HG03159 (cell line): ENCODE measurements at regions not wholly inside any gene's neighbourhood (a gene's known extent, or its start where the extent isn't known, plus 50 kb on each side); places are given as distances from the start of the nearest gene placed in this dataset.

ENCODE experiments used
- ATAC-seq: cut with Tn5 transposase; IDR thresholded peaks from one replicate; pipeline ENCODE4 v1.9.1; 2021; ENCODE audit warnings: mild to moderate bottlenecking, moderate library complexity; ENCODE audit not compliant: unreplicated experiment

- no peak for ATAC-seq
Measured at GRCh38 chr2:9106338-9107167, 100.1 kb upstream of the ASAP2 start.

- no peak for ATAC-seq
Measured at GRCh38 chr2:9105601-9106337, 100.8 kb upstream of the ASAP2 start.

- ATAC-seq: no peak
Measured at GRCh38 chr2:9103663-9104277, 100.3 kb upstream of the MBOAT2 start.

- ATAC-seq: no peak
Measured at GRCh38 chr2:9102861-9103662, 99.6 kb upstream of the MBOAT2 start.

- no peak for ATAC-seq
Measured at GRCh38 chr2:9101763-9102425, 98.4 kb upstream of the MBOAT2 start.

GRCh38 chr2:9100080-9100876 is 96.8 kb upstream of the MBOAT2 start:
- ATAC-seq: peak; percentile 38

- ATAC-seq: peak; percentile 80
Measured at GRCh38 chr2:9099341-9099751, 95.9 kb upstream of the MBOAT2 start.

GRCh38 chr2:9097892-9098291 is 94.4 kb upstream of the MBOAT2 start:
- no peak for ATAC-seq

GRCh38 chr2:9097239-9097638 is 93.8 kb upstream of the MBOAT2 start:
- no peak for ATAC-seq

GRCh38 chr2:9096761-9097160 is 93.3 kb upstream of the MBOAT2 start:
- no peak for ATAC-seq

GRCh38 chr2:9095690-9096089 is 92.2 kb upstream of the MBOAT2 start:
- no peak for ATAC-seq

- no peak for ATAC-seq
Measured at GRCh38 chr2:9095226-9095625, 91.7 kb upstream of the MBOAT2 start.

- ATAC-seq: no peak
Measured at GRCh38 chr2:9094117-9094516, 90.6 kb upstream of the MBOAT2 start.

GRCh38 chr2:9093324-9093723 is 89.8 kb upstream of the MBOAT2 start:
- no peak for ATAC-seq

- peak; percentile 93 for ATAC-seq
Measured at GRCh38 chr2:9092383-9093282, 89.1 kb upstream of the MBOAT2 start.

- no peak for ATAC-seq
Measured at GRCh38 chr2:9091811-9092210, 88.3 kb upstream of the MBOAT2 start.

- ATAC-seq: no peak
Measured at GRCh38 chr2:9089831-9090230, 86.3 kb upstream of the MBOAT2 start.

GRCh38 chr2:9087121-9087681 is 83.7 kb upstream of the MBOAT2 start:
- ATAC-seq: no peak
